Ovary (tissue), 7 donors: ENCODE measurements at regions not wholly inside any gene's neighbourhood (a gene's known extent, or its start where the extent isn't known, plus 50 kb on each side); places are given as distances from the start of the nearest gene placed in this dataset.

Source experiments
- DNase-seq, 5 donors: peaks; one replicate each; pipeline ENCODE4 v3.0.0-alpha.2; 2019 to 2020
- H3K27ac ChIP-seq, 2 donors: fragments of 200-600 bp; one replicate each; pipeline versions ENCODE4 v1.5.1 to v1.8.0; 2019 to 2022
- H3K27me3 ChIP-seq: fragments of 200-600 bp; one replicate; pipeline ENCODE4 v1.8.0; 2022
- H3K36me3 ChIP-seq: fragments of 200-600 bp; sonication (generic); one replicate; pipeline ENCODE4 v1.5.1; 2019
- H3K4me1 ChIP-seq: one replicate; pipeline ENCODE4 v1.8.1; 2013; ENCODE audit warnings: mild to moderate bottlenecking, moderate library complexity; ENCODE audit not compliant: insufficient read depth
- H3K4me3 ChIP-seq: fragments of 200-600 bp; sonication (generic); one replicate; pipeline ENCODE4 v1.5.1; 2017
- H3K9me3 ChIP-seq, 2 donors: fragments of 200-600 bp in 1 of 2; sonication (generic) in 1 of 2; one replicate each; pipeline versions ENCODE4 v1.5.1 to v1.8.1; 2013 to 2019; ENCODE audit warnings: mild to moderate bottlenecking in 1 of 2, moderate library complexity in 1 of 2
- EP300 ChIP-seq: sonication (generic); formaldehyde crosslinking; IDR thresholded peaks from one replicate; pipeline ENCODE4 v1.6.1; 2017; ENCODE audit warnings: antibody characterized with exemption
- POLR2A ChIP-seq: fragments of 450-650 bp; IDR thresholded peaks from one replicate; pipeline ENCODE4 v1.6.1; 2017; ENCODE audit warnings: antibody characterized with exemption, mild to moderate bottlenecking, moderate library complexity
- WGBS, 3 donors: extraction: QIAGEN DNeasy Blood & Tissue Kit in 1 of 3; methylation state at CpG; one replicate each; pipeline versions ENCODE4 v1.1.5 to v1.1.7; 2013 to 2017; 5-methylcytosine and 5-hydroxymethylcytosine counted together
- intact Hi-C, 4 donors: fragments of 100-400 bp; cut with DNase I; formaldehyde crosslinking; loops; one replicate each; pipeline versions ENCODE4 v1.11.0 to v1.15.1; 2022 to 2023
- TF ChIP-seq, protein P1 (sequence below), 3 donors: fragments of 450-650 bp in 2 of 3; fragments of 200-600 bp in 1 of 3; IDR thresholded peaks; one replicate each; pipeline versions ENCODE4 v1.5.1 to v1.8.0; 2016 to 2022; ENCODE audit warnings: antibody characterized with exemption in 3 of 3, mild to moderate bottlenecking in 1 of 3
- donor health status: DM: no; HTN: no; CAD: no; lungs with moderate emphysema.
- donor health status: DM: no; HTN: no; CAD: no.
- donor health status: Bipolar disorder and iron deficiency.
- donor health status: DM: no; HTN: no; CAD: no.
- donor health status: DM: yes; HTN: yes; CAD: no.

GRCh38 chr10:76657337-76658012 is 980.1 kb downstream of the KCNMA1 start:
- DNase-seq: no peak
- no peak overlapping the region for H3K27ac ChIP-seq
- H3K27me3 ChIP-seq: no peaks in the 10 kb centered on the region
- no peak overlapping the region for H3K4me3 ChIP-seq
- intact Hi-C loops: no loop called here
- H3K4me1 ChIP-seq: no peaks in the 10 kb centered on the region
- TF ChIP-seq EP300 (no peak), POLR2A (no peak)
- TF ChIP-seq, protein P1, sequence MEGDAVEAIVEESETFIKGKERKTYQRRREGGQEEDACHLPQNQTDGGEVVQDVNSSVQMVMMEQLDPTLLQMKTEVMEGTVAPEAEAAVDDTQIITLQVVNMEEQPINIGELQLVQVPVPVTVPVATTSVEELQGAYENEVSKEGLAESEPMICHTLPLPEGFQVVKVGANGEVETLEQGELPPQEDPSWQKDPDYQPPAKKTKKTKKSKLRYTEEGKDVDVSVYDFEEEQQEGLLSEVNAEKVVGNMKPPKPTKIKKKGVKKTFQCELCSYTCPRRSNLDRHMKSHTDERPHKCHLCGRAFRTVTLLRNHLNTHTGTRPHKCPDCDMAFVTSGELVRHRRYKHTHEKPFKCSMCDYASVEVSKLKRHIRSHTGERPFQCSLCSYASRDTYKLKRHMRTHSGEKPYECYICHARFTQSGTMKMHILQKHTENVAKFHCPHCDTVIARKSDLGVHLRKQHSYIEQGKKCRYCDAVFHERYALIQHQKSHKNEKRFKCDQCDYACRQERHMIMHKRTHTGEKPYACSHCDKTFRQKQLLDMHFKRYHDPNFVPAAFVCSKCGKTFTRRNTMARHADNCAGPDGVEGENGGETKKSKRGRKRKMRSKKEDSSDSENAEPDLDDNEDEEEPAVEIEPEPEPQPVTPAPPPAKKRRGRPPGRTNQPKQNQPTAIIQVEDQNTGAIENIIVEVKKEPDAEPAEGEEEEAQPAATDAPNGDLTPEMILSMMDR (IDR thresholded peaks at IDR 0.05): no peak
- H3K36me3 ChIP-seq: no peaks in the 10 kb centered on the region
- H3K9me3 ChIP-seq: no peaks in the 10 kb centered on the region

DNA sequence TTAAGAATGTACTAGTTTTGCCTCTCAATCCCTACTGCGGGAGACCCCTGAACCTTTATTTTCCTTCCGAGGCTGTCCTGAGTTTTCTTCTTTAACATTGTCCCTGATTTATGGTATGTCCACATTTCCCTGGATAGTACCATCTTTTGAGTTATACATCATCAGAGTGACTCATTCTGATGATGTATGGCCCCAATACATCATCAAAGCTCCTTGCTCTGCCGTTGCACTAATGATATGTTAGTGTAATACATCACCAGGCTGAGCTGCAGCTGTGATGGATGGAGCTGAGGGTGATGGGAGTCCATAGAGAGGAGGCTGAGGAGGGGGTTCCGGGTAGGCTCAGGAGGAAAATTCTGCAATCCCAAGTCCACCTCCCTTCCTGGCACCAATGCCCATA is 986.5 kb downstream of the KCNMA1 start:
- DNase-seq: no peak
- H3K27ac ChIP-seq: no peak overlapping the region
- intact Hi-C loops: no loop called here
- 38 to 74% (median 44%) methylated on average over 4 of the region's 4 CpGs for WGBS, 3 donors
- no peaks in the 10 kb centered on the region for H3K4me1 ChIP-seq
- no peaks in the 10 kb centered on the region for H3K9me3 ChIP-seq
- H3K4me3 ChIP-seq: no peak overlapping the region
- no peaks in the 10 kb centered on the region for H3K36me3 ChIP-seq
- TF ChIP-seq POLR2A: no peak
- no peak for TF ChIP-seq EP300
- TF ChIP-seq, protein P1 (IDR thresholded peaks at IDR 0.05): no peak
- H3K27me3 ChIP-seq: no peaks in the 10 kb centered on the region

DNA sequence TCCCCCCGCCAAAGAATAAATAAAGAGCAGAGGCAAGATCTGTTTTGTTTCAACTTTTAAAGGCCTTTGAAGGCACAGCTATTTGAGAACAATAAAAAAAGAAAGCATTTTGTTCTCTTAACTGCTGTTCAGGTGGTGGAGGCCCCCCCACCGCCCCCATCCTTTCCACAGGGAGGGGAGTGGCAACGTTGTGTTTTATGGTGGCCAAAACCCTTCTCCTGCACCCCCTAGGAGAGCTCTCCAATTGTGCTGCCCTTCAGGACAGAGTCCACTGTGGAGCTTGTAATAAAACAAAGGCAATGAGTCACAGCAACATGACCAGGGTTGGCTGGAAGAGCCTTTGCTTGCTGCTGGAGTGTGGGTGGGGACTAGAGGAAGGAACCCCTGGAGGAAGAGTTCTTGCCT is 987.9 kb downstream of the KCNMA1 start:
- no peak overlapping the region for H3K4me3 ChIP-seq
- H3K36me3 ChIP-seq: no peaks in the 10 kb centered on the region
- TF ChIP-seq, protein P1 (IDR thresholded peaks at IDR 0.05): no peak
- TF ChIP-seq POLR2A (no peak), EP300 (no peak)
- no peak overlapping the region for H3K27ac ChIP-seq
- intact Hi-C loops: no loop called here
- 40 to 46% (median 44%) methylated on average over 3 of the region's 3 CpGs for WGBS, 3 donors
- no peaks in the 10 kb centered on the region for H3K4me1 ChIP-seq
- DNase-seq: no peak
- no peaks in the 10 kb centered on the region for H3K27me3 ChIP-seq
- H3K9me3 ChIP-seq: no peaks in the 10 kb centered on the region

GRCh38 chr10:76649254-76649653 is 988.4 kb downstream of the KCNMA1 start:
- Histone ChIP-seq H3K27ac (no peak overlapping the region), H3K4me1 (no peaks in the 10 kb centered on the region), H3K27me3 (no peaks in the 10 kb centered on the region), H3K9me3 (no peaks in the 10 kb centered on the region), H3K36me3 (no peaks in the 10 kb centered on the region), H3K4me3 (no peak overlapping the region)
- intact Hi-C loops: no loop called here
- no peak for DNase-seq
- 77 to 88% (median 87%) methylated on average over 3 of the region's 3 CpGs for WGBS, 3 donors
- TF ChIP-seq EP300 (no peak), POLR2A (no peak)
- TF ChIP-seq, protein P1 (IDR thresholded peaks at IDR 0.05): no peak
